ENCODE measurements at regions not wholly inside any gene's neighbourhood (a gene's known extent, or its start where the extent isn't known, plus 50 kb on each side); places are given as distances from the start of the nearest gene placed in this dataset.

GRCh38 chr2:3104261-3104660 is 273.4 kb downstream of the EIPR1 start:
- H3K4me1 ChIP-seq (ENCODE audit: insufficient read depth, poor library complexity, severe bottlenecking), result no peaks in the 10 kb centered on the region
- no peak for TF ChIP-seq CTCF (IDR thresholded peaks at IDR 0.05; ENCODE audit: poor library complexity, severe bottlenecking)
- no peaks in the 10 kb centered on the region for H3K9me3 ChIP-seq (ENCODE audit: severe bottlenecking)
- H3K27ac ChIP-seq (ENCODE audit: poor library complexity, severe bottlenecking), result no peak overlapping the region
- no peaks in the 10 kb centered on the region for H3K27me3 ChIP-seq (ENCODE audit: insufficient read depth, poor library complexity, severe bottlenecking)
- DNase-seq (ENCODE audit: low spot score), result no peak
- ATAC-seq (ENCODE audit: low read depth), result no peak
- H3K4me3 ChIP-seq (ENCODE audit: severe bottlenecking), result no peak overlapping the region
- H3K36me3 ChIP-seq (ENCODE audit: low read depth), result no peaks in the 10 kb centered on the region

GRCh38 chr2:3102922-3103569 is 274.6 kb downstream of the EIPR1 start:
- H3K9me3 ChIP-seq (ENCODE audit: severe bottlenecking), result no peaks in the 10 kb centered on the region
- TF ChIP-seq CTCF (IDR thresholded peaks at IDR 0.05; ENCODE audit: poor library complexity, severe bottlenecking), result no peak

GRCh38 chr2:3102081-3102921 is 275.3 kb downstream of the EIPR1 start:
- Histone ChIP-seq H3K36me3 (ENCODE audit: low read depth) (no peaks in the 10 kb centered on the region), H3K4me3 (ENCODE audit: severe bottlenecking) (no peak overlapping the region), H3K27me3 (ENCODE audit: insufficient read depth, poor library complexity, severe bottlenecking) (no peaks in the 10 kb centered on the region), H3K27ac (ENCODE audit: poor library complexity, severe bottlenecking) (no peak overlapping the region), H3K4me1 (ENCODE audit: insufficient read depth, poor library complexity, severe bottlenecking) (no peaks in the 10 kb centered on the region), H3K9me3 (ENCODE audit: severe bottlenecking) (no peaks in the 10 kb centered on the region)
- ATAC-seq (ENCODE audit: low read depth) (no peak), DNase-seq (ENCODE audit: low spot score) (no peak)
- TF ChIP-seq CTCF (IDR thresholded peaks at IDR 0.05; ENCODE audit: poor library complexity, severe bottlenecking), result no peak

More at GRCh38 chr2:3102922-3103569, 274.6 kb downstream of the EIPR1 start:
- H3K27me3 ChIP-seq (ENCODE audit: insufficient read depth, poor library complexity, severe bottlenecking), result no peaks in the 10 kb centered on the region
- H3K36me3 ChIP-seq (ENCODE audit: low read depth), result no peaks in the 10 kb centered on the region
- no peak for ATAC-seq (ENCODE audit: low read depth)
- no peaks in the 10 kb centered on the region for H3K4me1 ChIP-seq (ENCODE audit: insufficient read depth, poor library complexity, severe bottlenecking)
- DNase-seq (ENCODE audit: low spot score), result no peak
- no peak overlapping the region for H3K27ac ChIP-seq (ENCODE audit: poor library complexity, severe bottlenecking)
- H3K4me3 ChIP-seq (ENCODE audit: severe bottlenecking), result no peak overlapping the region

- TF ChIP-seq CTCF (IDR thresholded peaks at IDR 0.05; ENCODE audit: poor library complexity, severe bottlenecking), result no peak
- no peaks in the 10 kb centered on the region for H3K36me3 ChIP-seq (ENCODE audit: low read depth)
- H3K9me3 ChIP-seq (ENCODE audit: severe bottlenecking), result no peaks in the 10 kb centered on the region
- no peaks in the 10 kb centered on the region for H3K4me1 ChIP-seq (ENCODE audit: insufficient read depth, poor library complexity, severe bottlenecking)
- DNase-seq (ENCODE audit: low spot score) (no peak), ATAC-seq (ENCODE audit: low read depth) (no peak)
- H3K27me3 ChIP-seq (ENCODE audit: insufficient read depth, poor library complexity, severe bottlenecking), result no peaks in the 10 kb centered on the region
- H3K27ac ChIP-seq (ENCODE audit: poor library complexity, severe bottlenecking), result no peak overlapping the region
- H3K4me3 ChIP-seq (ENCODE audit: severe bottlenecking), result no peak overlapping the region
These were observed 276.3 kb downstream of the EIPR1 start for GRCh38 chr2:3101016-3101942.

Measured in RWPE2 (cell line).